SH-SY5Y (cell line): ENCODE measurements at regions not wholly inside any gene's neighbourhood (a gene's known extent, or its start where the extent isn't known, plus 50 kb on each side); places are given as distances from the start of the nearest gene placed in this dataset.

Experiments used
- GATA2 ChIP-seq: IDR thresholded peaks from 2 replicates; pipeline ENCODE4 v1.6.1; 2011; ENCODE audit warnings: mild to moderate bottlenecking, low read depth, low read length
- GATA3 ChIP-seq: IDR thresholded peaks from 2 replicates; pipeline ENCODE4 v1.6.1; 2011; ENCODE audit warnings: low read depth, mild to moderate bottlenecking, low read length, moderate library complexity

DNA sequence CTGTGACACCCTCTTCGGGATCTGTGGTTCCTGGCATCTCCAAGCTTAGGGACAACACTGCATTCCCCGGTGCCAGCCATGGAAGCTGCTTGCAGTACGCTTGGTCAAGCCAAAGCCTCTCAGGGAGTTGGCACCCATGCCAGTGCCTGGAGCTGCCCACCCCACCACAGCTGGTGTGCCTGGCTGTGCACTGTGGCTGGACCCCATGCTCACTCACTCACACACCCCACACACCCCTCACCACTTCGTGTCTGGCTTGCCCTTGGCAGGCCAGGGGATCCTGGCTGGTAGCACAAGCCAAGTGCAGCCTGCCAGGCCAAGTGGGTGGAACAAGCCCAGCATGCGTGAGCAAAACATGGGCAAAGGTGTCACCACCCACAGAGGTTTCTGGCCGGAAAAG, 324.5 kb upstream of the PTGER4 start:
- no peak for TF ChIP-seq GATA3
- no peak for TF ChIP-seq GATA2

GRCh38 chr5:40354171-40354570, 325.5 kb upstream of the PTGER4 start:
- TF ChIP-seq GATA3: no peak
- TF ChIP-seq GATA2: no peak

GRCh38 chr5:40353442-40353841, 326.3 kb upstream of the PTGER4 start:
- TF ChIP-seq GATA2: no peak
- no peak for TF ChIP-seq GATA3

DNA sequence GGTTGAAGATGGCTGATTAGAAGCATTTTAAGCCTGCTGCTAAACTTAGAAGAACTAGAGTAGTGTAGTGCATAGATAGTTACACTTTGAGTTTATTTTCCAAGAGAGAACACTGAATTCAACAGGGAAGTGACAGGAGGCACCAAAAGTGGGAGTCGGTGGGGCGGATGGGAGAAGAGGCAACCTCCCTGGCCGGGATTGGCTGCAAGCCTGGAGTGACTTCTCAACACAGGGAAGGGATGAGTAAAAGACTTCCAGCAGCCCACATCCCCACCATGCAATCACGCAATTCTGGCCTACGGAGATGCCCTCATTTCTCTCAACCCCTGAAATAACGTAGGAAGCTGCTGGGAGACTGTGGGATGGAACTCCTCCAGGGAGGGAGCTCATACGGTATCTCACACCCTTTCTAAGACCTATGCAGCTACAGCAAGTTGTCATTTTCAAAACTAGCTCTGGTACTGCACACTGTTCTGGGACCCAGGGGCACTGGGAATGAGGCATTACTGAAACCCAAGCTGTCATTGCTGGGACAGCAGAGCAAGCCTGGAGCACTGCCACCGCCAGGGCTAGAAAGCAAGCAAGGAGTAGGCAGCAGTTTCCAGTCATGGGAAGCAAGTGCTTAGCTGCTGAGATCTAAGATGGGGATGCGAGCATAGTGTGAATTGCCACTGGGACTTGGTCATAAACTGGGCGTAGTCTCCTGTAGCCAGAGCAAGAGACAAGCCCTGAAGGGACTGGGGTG, 331.6 kb upstream of the PTGER4 start:
- TF ChIP-seq GATA3 (no peak), GATA2 (no peak)

DNA sequence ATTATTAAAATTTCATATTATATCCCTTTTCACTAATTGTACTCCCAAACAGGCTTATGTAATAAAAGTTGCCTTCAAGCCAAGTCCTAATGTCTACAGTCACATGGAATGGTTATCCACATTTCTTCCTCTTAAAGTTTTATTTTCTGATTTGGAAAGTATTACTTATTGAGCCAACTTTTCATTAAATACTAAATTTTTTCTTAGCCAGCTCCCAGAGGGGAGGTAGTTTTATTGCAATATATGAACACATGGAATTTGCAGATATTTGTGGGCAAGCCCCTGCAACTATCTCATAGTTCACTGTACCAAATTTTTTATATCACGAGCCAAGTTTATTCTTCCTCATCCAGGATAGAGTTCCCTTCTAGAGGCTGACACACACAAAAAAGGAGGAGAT, 332.8 kb upstream of the PTGER4 start:
- no peak for TF ChIP-seq GATA3
- TF ChIP-seq GATA2: no peak

GRCh38 chr5:40334242-40334635, 345.5 kb upstream of the PTGER4 start:
- TF ChIP-seq GATA3 (no peak), GATA2 (no peak)

DNA sequence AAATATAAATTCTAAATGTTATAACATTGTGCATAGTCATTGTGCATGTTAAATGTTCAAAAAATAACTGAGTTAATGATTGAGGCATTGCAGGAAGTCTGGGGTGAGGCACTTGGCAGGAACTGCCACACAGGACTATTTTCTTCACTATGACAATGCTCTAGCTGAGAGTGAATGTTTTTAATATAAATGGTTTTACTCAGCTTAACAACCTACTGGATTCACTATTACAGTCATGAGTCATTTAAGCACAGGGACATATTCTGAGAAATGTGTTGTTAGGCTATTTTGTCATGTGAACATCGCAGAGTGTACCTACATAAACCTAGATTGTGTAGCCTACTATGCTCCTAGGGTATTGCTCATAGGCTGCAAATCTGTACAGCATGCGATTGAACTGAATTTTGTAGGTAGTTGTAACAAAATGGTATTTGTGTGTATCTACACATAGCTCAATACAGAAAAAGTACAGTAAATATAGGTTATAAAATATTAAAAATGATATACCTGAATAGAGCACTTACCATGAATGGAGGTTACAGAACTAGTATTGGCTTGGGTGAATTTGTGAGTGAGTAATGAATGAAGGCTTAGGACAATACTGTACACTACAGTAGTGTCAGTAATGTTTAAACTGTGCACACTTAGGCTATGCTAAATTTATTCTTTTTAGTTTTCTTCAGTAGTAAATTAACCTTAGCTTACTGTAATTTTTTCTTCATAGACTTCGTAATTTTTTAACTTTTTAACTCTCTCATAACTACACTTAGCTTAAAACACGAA, 346.1 kb upstream of the PTGER4 start:
- no peak for TF ChIP-seq GATA2
- no peak for TF ChIP-seq GATA3

DNA sequence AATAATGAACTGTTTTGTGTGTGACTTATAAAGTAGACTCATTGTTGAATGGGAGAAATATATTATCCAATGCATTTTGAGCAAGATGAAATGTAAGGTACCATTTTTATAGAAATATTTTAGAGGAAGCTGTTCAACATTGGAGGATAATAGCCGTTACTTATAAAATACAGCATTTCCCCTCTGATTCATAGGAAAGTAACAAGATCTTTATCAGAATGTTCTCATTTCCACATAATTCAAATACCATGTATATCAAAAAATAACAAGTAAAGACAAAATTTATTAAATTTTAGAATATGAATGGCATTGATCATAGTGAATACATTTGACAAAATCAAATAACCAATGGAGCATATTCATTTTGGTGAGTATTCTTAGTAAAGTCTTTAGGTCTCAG, 346.7 kb upstream of the PTGER4 start:
- no peak for TF ChIP-seq GATA3
- no peak for TF ChIP-seq GATA2

GRCh38 chr5:40331616-40332015, 348.1 kb upstream of the PTGER4 start:
- TF ChIP-seq GATA2 (no peak), GATA3 (no peak)

- TF ChIP-seq GATA3: no peak
- no peak for TF ChIP-seq GATA2
Measured at GRCh38 chr5:40321514-40321913, 358.2 kb upstream of the PTGER4 start.

- no peak for TF ChIP-seq GATA3
- no peak for TF ChIP-seq GATA2
Measured at GRCh38 chr5:40318395-40318794, 361.3 kb upstream of the PTGER4 start.

- TF ChIP-seq GATA2 (no peak), GATA3 (no peak)
Measured at GRCh38 chr5:40317023-40317422, 362.7 kb upstream of the PTGER4 start.

DNA sequence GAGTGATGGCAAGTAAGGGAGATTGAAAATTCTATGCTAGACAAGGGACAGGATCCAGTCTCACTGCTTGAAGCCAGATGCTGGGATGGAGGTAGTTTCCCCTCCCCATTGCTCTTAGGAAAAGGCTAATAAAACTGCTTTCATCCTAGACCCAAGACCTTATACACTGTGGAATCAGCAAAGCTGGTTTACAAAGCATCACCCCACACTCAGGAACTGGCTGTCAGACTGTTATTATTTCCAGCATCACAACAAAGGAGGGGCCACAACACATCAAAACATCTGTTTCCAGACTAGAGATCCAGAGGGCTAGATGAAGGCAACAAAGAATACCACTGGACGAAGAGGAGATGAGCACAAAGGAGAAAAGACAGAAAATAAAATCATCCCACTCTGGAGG, 364.6 kb upstream of the PTGER4 start:
- TF ChIP-seq GATA3 (no peak), GATA2 (no peak)

GRCh38 chr5:40314275-40314674, 365.4 kb upstream of the PTGER4 start:
- TF ChIP-seq GATA3 (no peak), GATA2 (no peak)

- TF ChIP-seq GATA2 (no peak), GATA3 (no peak)
Measured at GRCh38 chr5:40312205-40312604, 367.5 kb upstream of the PTGER4 start.

GRCh38 chr5:40309851-40310250, 369.9 kb upstream of the PTGER4 start:
- TF ChIP-seq GATA2 (no peak), GATA3 (no peak)
